ENCODE measurements at regions not wholly inside any gene's neighbourhood (a gene's known extent, or its start where the extent isn't known, plus 50 kb on each side); places are given as distances from the start of the nearest gene placed in this dataset.

GRCh38 chr3:176208915-176209314, 988.4 kb downstream of the TBL1XR1 start:
- TF ChIP-seq, protein P1, sequence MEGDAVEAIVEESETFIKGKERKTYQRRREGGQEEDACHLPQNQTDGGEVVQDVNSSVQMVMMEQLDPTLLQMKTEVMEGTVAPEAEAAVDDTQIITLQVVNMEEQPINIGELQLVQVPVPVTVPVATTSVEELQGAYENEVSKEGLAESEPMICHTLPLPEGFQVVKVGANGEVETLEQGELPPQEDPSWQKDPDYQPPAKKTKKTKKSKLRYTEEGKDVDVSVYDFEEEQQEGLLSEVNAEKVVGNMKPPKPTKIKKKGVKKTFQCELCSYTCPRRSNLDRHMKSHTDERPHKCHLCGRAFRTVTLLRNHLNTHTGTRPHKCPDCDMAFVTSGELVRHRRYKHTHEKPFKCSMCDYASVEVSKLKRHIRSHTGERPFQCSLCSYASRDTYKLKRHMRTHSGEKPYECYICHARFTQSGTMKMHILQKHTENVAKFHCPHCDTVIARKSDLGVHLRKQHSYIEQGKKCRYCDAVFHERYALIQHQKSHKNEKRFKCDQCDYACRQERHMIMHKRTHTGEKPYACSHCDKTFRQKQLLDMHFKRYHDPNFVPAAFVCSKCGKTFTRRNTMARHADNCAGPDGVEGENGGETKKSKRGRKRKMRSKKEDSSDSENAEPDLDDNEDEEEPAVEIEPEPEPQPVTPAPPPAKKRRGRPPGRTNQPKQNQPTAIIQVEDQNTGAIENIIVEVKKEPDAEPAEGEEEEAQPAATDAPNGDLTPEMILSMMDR (optimal IDR thresholded peaks at IDR 0.05 in 1 of 3, IDR thresholded peaks at IDR 0.05 in 1 of 3, conservative IDR thresholded peaks at IDR 0.05 in 1 of 3; ENCODE audit: extremely low read depth in 1 of 3, insufficient read depth in 2 of 3, low read length in 3 of 3): no peak
- no peak for TF ChIP-seq EZH2 (IDR thresholded peaks at IDR 0.05; ENCODE audit: low read length)
